Activated naive CD4-positive, alpha-beta T cell treated with anti-CD3 and anti-CD28 coated beads, Interleukin-2, amount 50 U/mL, for 24 hours (primary cell): ENCODE measurements at regions not wholly inside any gene's neighbourhood (a gene's known extent, or its start where the extent isn't known, plus 50 kb on each side); places are given as distances from the start of the nearest gene placed in this dataset.

Experiments
- H3K27ac Mint-ChIP-seq: one replicate; pipeline ENCODE4 v1.8.0; 2021; ENCODE audit warnings: mild to moderate bottlenecking, mixed read lengths
- H3K27me3 Mint-ChIP-seq: one replicate; pipeline ENCODE4 v1.8.0; 2021; ENCODE audit warnings: mixed read lengths
- H3K36me3 Mint-ChIP-seq: one replicate; pipeline ENCODE4 v1.8.0; 2021; ENCODE audit warnings: mixed read lengths
- H3K4me1 Mint-ChIP-seq: one replicate; pipeline ENCODE4 v1.8.0; 2021; ENCODE audit warnings: mixed read lengths
- H3K4me3 Mint-ChIP-seq: one replicate; pipeline ENCODE4 v1.8.0; 2021; ENCODE audit warnings: mild to moderate bottlenecking, mixed read lengths
- H3K9me3 Mint-ChIP-seq: one replicate; pipeline ENCODE4 v1.8.0; 2021; ENCODE audit warnings: mixed read lengths

DNA sequence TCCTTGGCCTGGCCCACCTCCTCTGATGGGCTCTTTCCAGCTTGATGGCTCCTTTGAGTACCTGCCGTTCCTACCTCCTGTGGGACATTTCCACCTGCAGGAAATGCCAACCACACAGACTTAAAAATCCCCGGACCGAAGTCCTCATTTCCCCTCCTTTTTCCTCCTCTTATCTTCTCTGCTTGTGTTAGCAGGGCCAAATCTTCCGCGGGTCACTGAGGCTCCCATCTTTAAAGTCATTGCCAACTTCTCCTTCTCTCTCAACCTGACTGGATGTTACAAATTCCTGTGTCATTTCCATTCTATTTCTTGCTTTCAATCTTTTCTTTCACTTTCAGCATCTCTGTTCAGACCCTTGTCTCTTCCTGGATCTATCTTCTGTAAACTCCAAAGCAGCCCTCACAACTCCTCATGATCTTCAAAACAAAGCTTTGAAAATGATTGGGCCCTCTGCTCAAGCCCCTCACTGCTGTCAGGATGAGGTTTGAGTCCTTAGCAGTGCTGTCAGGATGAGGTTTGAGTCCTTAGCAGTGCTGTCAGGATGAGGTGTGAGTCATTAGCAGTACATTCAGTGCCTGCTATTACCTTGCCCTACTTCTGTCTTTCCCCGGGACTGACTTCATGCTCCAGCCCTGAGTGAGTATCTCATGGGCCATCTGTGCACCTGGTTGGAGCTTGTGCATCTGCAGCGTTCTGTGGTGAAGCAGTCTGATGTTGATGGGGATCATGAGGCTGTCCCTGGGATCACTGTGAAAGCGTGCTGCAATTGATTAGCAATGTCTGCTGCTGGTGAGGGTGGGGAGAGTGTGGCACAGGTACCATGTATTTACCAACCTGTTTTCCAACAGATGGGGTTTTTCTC is 100.1 kb downstream of the IRF8 start:
- H3K36me3 Mint-ChIP-seq, result peaks cover 2% of the 10 kb centered on the region
- peaks cover 32% of the 10 kb centered on the region for H3K4me1 Mint-ChIP-seq
- H3K9me3 Mint-ChIP-seq, result no peaks in the 10 kb centered on the region
- no peaks in the 10 kb centered on the region for H3K27me3 Mint-ChIP-seq
- H3K27ac Mint-ChIP-seq, result peak overlapping the region; percentile 48
- H3K4me3 Mint-ChIP-seq, result peak overlapping the region; percentile 16

DNA sequence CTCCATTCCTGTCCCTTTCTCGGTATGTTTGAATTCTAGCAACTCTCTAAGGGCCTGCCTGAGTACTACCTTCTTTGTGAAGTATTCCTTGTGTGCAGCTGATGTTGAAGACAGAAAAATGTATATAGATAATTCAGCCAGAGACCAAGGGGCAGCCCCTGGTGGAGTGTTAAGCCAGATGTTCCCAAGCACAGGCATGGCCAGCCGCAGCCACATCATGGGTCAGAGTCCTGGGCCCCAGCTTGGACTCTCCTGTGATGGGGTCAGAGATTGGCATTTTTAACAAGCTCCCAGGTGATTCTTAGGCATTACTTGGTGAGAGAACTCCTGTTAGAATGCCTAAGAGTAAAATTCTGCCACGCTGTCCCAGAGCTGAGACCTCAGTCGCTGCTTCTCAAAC is 100.8 kb downstream of the IRF8 start:
- H3K27me3 Mint-ChIP-seq, result no peaks in the 10 kb centered on the region

DNA sequence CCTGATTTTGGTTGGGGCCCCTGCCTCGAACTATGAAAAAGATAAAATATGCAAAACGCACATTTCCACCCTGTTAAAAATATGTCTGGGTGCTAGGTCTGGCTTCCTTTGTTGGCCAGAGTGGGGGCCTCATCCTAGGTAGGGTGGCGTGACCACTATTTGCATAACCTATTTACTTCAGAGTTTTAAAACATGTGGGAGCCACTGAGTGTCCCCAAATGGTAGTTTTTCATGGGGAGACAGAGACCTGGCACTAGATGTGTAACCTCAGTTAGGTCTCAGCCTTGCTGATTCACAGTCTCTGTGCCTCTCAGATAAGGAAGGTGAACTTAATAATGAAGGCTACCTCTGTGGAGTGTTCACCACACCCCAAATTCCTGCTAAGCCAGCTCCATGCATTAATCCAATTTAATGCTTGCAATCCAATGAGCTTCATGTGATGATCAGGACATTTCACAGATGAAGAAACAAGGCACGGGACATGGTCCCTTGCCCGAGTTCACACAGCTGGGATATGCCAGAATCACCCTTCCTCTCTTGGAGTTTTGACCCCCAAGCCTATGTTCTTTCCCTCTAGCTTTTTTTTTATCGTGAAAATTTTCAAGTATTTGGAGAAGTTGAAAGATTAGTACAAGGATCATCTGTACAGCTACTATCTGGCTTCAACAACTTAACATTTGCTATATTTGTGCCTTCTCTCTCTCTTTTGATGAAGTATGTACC is 103.4 kb downstream of the IRF8 start:
- Mint-ChIP-seq H3K27ac (no peak overlapping the region), H3K27me3 (no peaks in the 10 kb centered on the region), H3K36me3 (no peaks in the 10 kb centered on the region), H3K9me3 (no peaks in the 10 kb centered on the region), H3K4me1 (peaks cover 17% of the 10 kb centered on the region), H3K4me3 (no peak overlapping the region)

More for the DNA sequence above, 100.8 kb downstream of the IRF8 start:
- Mint-ChIP-seq H3K4me3 (no peak overlapping the region), H3K9me3 (no peaks in the 10 kb centered on the region), H3K36me3 (peaks cover 2% of the 10 kb centered on the region), H3K27ac (no peak overlapping the region), H3K4me1 (peaks cover 30% of the 10 kb centered on the region)

DNA sequence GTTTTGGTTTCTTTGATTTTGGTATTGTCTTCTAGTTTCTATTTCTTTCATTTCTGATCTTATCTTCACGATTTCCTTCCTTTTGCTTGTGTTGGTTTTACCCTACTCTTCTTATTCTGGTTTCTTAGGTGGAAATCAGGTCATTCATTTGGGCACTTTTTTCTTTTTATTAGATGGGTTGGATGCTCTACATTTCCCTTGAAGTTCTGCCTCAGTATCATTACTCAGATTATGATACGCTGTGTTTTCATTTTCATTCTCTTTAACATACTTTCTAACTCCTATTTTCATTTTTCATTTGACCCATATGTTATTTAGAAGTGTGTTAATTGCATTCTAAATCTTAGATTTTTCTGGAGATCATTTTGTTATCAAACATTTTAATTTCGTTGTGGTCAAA is 108.6 kb downstream of the IRF8 start:
- Mint-ChIP-seq H3K4me1 (peaks cover 28% of the 10 kb centered on the region), H3K4me3 (peak overlapping the region; percentile 37), H3K36me3 (no peaks in the 10 kb centered on the region), H3K27ac (peak overlapping the region; percentile 1), H3K9me3 (no peaks in the 10 kb centered on the region), H3K27me3 (no peaks in the 10 kb centered on the region)

DNA sequence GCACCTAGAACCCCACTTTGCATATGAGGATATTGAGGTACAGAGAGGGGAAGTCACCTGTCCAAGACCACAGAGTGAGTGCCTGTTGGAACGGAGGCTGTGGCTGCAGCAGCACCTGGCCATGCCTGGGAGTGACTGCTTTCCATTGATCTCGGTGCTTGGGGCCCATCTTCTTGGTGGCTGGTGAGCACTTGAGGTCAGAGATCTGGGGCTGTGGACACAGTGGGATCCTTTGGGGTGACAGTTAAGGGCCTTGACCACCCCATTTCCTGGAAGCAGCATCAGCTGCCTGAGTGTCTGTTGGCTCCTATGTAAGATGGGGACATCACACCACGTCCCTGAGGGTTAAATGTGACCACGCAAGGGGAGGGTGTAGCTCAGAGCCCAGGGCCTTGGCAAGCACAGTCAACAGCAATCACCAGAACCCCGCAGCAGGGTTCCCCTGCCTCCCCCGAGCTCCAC is 111.7 kb downstream of the IRF8 start:
- Mint-ChIP-seq H3K4me1 (peaks cover 37% of the 10 kb centered on the region), H3K27ac (no peak overlapping the region), H3K36me3 (no peaks in the 10 kb centered on the region), H3K9me3 (peaks cover 6% of the 10 kb centered on the region), H3K4me3 (no peak overlapping the region), H3K27me3 (no peaks in the 10 kb centered on the region)

DNA sequence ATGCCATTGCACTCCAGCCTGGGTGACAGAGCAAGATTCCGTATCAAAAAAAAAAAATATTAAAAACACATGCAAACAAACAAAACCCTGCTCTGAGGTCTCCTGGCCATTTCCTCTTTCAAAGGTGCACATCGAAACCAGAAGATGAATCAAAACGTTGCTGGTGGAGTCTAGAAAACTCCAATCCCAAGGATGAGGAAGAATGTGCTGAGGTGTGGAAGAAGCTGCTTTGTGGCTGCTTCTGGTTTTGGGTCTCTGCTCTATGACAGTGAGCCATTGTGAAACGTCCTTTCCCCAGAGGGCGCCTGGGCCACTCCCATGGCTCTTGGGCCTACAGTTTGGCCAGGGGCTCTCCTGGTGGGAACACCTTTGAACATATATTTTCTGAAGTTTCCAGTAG is 112.6 kb downstream of the IRF8 start:
- peaks cover 45% of the 10 kb centered on the region for H3K4me1 Mint-ChIP-seq
- no peaks in the 10 kb centered on the region for H3K36me3 Mint-ChIP-seq
- no peak overlapping the region for H3K4me3 Mint-ChIP-seq
- no peak overlapping the region for H3K27ac Mint-ChIP-seq
- H3K9me3 Mint-ChIP-seq, result peaks cover 6% of the 10 kb centered on the region
- H3K27me3 Mint-ChIP-seq, result no peaks in the 10 kb centered on the region

DNA sequence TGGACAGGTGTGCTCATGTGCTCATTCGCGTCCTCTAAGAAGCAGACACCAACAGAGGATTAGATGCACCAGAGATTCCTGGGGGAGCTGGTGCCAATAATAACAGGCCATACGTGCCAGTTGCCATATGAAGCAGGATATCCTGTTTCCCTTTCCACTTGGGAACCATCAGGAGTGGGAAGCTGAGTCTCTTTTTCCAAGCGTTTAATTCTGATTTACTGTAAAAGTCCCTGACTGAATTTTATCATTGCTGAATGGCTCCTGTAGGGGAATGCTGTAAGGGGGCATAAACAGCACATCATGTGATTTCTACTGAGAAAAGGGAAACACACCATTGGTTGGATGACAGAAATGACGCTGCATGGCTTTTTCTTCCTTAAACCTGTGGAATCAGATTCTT is 113.3 kb downstream of the IRF8 start:
- Mint-ChIP-seq H3K4me3 (no peak overlapping the region), H3K27me3 (peaks cover 3% of the 10 kb centered on the region), H3K9me3 (peaks cover 6% of the 10 kb centered on the region), H3K4me1 (peaks cover 40% of the 10 kb centered on the region), H3K36me3 (no peaks in the 10 kb centered on the region), H3K27ac (no peak overlapping the region)

DNA sequence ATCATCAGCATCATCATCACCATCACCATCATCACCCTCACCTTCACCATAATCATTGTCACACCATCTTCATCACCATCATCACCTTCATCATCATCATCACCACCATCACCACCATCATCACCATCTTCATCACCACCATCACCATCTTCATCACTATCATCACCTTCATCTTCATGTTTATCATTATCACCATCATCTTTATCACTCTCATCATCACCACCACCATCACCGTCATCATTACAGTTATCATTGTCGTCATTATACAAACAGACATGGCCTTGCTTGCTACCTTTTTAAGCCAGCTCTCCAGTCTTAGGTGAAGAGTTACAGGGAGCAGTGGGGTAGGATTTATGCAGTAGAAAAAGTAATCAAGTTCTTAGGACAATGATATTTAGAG is 114.9 kb downstream of the IRF8 start:
- peaks cover 1% of the 10 kb centered on the region for H3K36me3 Mint-ChIP-seq
- peak overlapping the region; percentile 37 for H3K27ac Mint-ChIP-seq
- peaks cover 6% of the 10 kb centered on the region for H3K9me3 Mint-ChIP-seq
- H3K4me3 Mint-ChIP-seq, result no peak overlapping the region
- H3K4me1 Mint-ChIP-seq, result peaks cover 23% of the 10 kb centered on the region
- peaks cover 11% of the 10 kb centered on the region for H3K27me3 Mint-ChIP-seq

DNA sequence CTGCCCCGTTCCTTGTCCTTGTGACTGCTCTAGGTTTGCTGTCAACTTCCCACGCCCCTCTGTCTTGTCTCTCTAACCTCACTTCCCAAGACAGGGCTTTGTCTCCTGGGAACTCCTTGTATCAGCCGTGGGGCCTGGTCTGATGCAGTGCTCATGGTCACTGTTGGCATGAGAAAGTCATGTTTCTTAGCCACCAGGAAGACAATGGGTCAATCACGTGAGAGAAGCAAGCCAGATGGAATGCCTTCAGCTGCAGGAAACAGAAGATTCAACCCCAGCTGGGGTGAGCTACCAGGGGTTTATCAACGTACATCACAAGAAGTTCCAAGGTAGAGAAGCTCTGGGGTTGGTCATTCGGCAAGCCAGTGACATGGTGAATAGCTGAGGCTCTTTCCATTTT is 116.6 kb downstream of the IRF8 start:
- peaks cover 6% of the 10 kb centered on the region for H3K36me3 Mint-ChIP-seq
- peaks cover 22% of the 10 kb centered on the region for H3K27me3 Mint-ChIP-seq
- peak overlapping the region; percentile 49 for H3K27ac Mint-ChIP-seq
- peaks cover 16% of the 10 kb centered on the region for H3K4me1 Mint-ChIP-seq
- peak overlapping the region; percentile 28 for H3K4me3 Mint-ChIP-seq
- H3K9me3 Mint-ChIP-seq, result peaks cover 6% of the 10 kb centered on the region

DNA sequence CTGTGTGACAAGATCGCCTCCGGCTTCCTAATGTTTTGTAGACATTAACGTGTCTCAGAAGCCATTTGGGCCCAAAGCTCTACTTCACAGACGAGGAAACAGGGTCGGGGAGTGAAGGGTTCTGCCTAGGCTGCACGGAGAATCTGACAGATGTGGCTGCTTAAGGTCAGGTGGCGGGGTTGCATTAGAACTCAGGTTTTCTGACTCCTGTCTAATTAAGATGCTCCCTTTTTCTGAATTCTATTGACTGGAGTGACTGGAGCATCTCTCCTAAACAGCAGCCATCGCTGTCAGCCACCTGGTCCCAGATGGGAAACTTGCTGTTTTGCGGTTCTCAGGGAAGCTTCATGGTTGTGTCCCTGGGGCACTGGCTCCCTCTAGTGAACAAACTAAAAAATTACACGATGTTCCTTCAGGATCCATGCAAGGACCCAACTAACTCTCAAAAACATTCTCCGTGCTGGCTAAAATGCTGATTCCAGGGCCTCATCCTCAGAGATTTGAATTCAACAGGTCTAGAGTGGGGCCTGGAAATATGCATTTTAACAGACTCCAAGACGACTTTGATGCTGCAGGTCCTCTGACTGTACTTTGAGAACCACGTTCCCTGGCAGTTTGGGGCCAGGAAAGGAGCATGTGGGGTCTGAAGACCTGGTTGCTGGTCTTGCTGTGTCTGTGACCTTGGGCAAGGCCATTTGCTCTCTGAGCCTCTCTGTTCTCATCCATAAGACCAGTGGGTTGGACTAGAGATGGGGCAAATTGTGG is 117.4 kb downstream of the IRF8 start:
- peaks cover 16% of the 10 kb centered on the region for H3K4me1 Mint-ChIP-seq
- peaks cover 24% of the 10 kb centered on the region for H3K27me3 Mint-ChIP-seq
- no peak overlapping the region for H3K27ac Mint-ChIP-seq
- no peak overlapping the region for H3K4me3 Mint-ChIP-seq
- peaks cover 6% of the 10 kb centered on the region for H3K9me3 Mint-ChIP-seq
- peaks cover 6% of the 10 kb centered on the region for H3K36me3 Mint-ChIP-seq

DNA sequence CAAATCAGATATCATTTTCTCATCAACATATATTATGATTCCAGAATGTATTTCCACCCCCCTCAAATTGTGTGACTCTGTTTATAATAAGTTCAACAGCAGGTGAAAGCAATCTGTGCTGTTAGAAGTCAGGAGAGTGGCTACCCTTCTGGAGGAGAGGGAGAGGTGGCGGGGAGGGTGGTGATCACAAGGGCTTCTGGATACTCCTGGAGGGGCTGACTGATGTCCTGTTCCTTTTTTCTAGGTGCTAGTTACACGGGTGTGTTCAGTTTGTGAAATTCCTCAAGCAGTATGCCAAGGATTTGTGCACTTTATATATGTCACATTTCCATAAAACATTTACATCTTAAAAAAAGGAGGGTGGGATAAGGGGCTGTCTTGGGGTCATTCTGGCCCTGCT is 119.1 kb downstream of the IRF8 start:
- peaks cover 26% of the 10 kb centered on the region for H3K27me3 Mint-ChIP-seq
- peaks cover 16% of the 10 kb centered on the region for H3K4me1 Mint-ChIP-seq
- H3K27ac Mint-ChIP-seq, result no peak overlapping the region
- H3K4me3 Mint-ChIP-seq, result no peak overlapping the region
- H3K9me3 Mint-ChIP-seq, result peaks cover 6% of the 10 kb centered on the region
- H3K36me3 Mint-ChIP-seq, result peaks cover 6% of the 10 kb centered on the region

DNA sequence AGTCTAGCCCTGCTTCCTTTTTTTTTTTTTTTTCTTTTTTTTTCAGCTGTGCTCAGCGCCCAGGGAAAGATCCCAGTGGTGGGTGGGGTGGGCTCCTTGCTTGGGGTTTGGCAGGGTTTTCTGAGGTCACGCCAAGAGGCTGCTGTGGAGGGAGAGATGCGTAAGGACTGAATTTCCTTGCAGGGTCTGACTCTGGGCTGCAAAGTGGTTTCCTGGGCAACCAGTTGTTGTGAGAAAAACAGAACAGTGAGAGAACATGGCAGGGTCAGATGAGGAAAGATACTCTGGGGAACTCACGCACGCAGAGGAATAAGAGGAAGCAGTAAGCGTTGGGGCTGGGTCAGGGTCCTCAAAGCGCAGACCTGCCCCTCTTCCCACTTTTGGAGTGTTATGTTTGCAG is 119.5 kb downstream of the IRF8 start:
- Mint-ChIP-seq H3K4me1 (peaks cover 16% of the 10 kb centered on the region), H3K9me3 (peaks cover 9% of the 10 kb centered on the region), H3K27ac (no peak overlapping the region), H3K36me3 (peaks cover 6% of the 10 kb centered on the region), H3K4me3 (no peak overlapping the region), H3K27me3 (peaks cover 27% of the 10 kb centered on the region)

DNA sequence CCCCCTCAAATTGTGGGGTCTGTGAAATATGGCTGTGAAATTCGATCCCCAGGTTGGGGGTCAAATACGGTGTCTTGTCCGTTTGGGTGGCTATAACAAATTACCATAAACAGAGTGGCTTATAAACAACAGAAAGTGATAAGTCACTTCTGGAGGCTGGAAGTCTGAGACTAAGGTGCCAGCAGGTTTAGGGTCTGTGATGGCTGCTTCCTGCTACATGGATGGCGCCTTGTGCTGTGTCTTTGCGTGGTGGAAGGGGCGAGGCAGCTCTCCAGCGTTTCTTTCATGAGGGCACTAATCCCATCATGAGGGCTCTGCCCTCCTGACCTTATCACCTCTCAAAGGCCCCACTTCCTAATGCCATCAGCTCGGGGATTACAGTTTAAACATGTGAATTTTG is 120.0 kb downstream of the IRF8 start:
- Mint-ChIP-seq H3K9me3 (peaks cover 9% of the 10 kb centered on the region), H3K27me3 (peaks cover 28% of the 10 kb centered on the region), H3K36me3 (peaks cover 7% of the 10 kb centered on the region), H3K27ac (no peak overlapping the region), H3K4me1 (peaks cover 16% of the 10 kb centered on the region), H3K4me3 (no peak overlapping the region)

DNA sequence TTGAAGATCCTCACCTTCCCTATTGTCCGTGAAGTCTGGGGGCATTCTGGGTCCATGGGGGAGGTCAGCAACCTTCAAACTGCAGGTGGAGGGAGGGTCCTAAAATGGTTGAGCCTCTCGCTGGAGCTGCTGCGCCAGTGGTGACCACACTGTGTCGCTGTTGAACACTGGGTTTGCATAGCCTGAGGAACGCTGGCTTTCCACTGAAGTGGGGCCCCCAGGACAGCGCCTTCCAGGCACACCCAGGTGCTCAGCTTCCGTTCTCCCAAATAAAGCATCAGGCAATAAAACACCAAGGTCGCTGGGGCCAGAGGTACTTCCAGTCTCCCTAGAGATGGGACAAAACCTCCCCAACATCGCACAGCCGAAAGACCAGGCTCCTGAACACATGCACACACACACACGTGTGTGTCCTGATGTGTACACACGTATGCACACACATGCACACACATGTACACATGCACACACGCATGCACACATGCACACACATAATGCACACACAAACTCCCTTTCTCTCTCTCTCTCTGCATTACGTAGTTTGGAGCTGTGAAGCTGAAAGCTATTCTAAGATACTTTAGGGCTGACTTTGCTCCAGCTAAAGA is 120.6 kb downstream of the IRF8 start:
- H3K27me3 Mint-ChIP-seq, result peaks cover 28% of the 10 kb centered on the region
- peaks cover 14% of the 10 kb centered on the region for H3K4me1 Mint-ChIP-seq
- H3K4me3 Mint-ChIP-seq, result no peak overlapping the region
- peaks cover 13% of the 10 kb centered on the region for H3K9me3 Mint-ChIP-seq
- H3K27ac Mint-ChIP-seq, result no peak overlapping the region
- peaks cover 8% of the 10 kb centered on the region for H3K36me3 Mint-ChIP-seq

DNA sequence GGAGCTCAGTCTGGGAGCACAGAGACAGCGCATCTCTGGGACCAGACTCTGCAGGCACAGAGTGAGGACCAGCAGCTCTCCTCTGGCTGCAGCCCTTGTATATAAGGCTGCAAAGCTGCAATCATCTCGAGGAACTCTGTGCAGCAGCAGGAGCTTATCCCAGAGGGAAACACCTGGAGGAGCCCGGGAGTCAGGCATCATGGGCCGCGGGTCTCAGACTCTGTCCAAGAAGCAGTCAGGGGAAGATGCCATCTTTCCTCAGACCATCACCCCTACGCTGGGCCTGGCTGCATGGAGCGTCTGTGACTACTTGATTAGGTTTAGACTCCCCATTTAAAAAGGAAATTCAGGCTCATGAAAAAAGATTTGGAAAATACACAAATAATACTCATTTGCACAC is 122.0 kb downstream of the IRF8 start:
- H3K4me3 Mint-ChIP-seq, result no peak overlapping the region
- H3K36me3 Mint-ChIP-seq, result peaks cover 8% of the 10 kb centered on the region
- peaks cover 13% of the 10 kb centered on the region for H3K9me3 Mint-ChIP-seq
- H3K4me1 Mint-ChIP-seq, result peaks cover 5% of the 10 kb centered on the region
- peaks cover 28% of the 10 kb centered on the region for H3K27me3 Mint-ChIP-seq
- no peak overlapping the region for H3K27ac Mint-ChIP-seq
